Suprapubic skin (tissue), 4 donors: ENCODE measurements at regions not wholly inside any gene's neighbourhood (a gene's known extent, or its start where the extent isn't known, plus 50 kb on each side); places are given as distances from the start of the nearest gene placed in this dataset.

Source experiments
- CTCF ChIP-seq, 2 donors: fragments of 200-600 bp in 1 of 2; fragments of 450-650 bp in 1 of 2; sonication (generic) in 1 of 2; IDR thresholded peaks; one replicate each; pipeline ENCODE4 v1.5.1; 2016 to 2019; ENCODE audit warnings: antibody characterized with exemption in 2 of 2, mild to moderate bottlenecking in 1 of 2, moderate library complexity in 1 of 2
- EP300 ChIP-seq: sonication (generic); formaldehyde crosslinking; IDR thresholded peaks from one replicate; pipeline ENCODE4 v1.6.1; 2017; ENCODE audit warnings: antibody characterized with exemption
- POLR2A ChIP-seq, 2 donors: fragments of 450-650 bp; IDR thresholded peaks; one replicate each; pipeline ENCODE4 v1.6.1; 2017; ENCODE audit warnings: antibody characterized with exemption in 2 of 2, mild to moderate bottlenecking in 2 of 2, moderate library complexity in 2 of 2
- POLR2AphosphoS5 ChIP-seq, 3 donors: sonication (generic); formaldehyde crosslinking; IDR thresholded peaks; one replicate each; pipeline ENCODE4 v1.6.1; 2017; ENCODE audit warnings: antibody characterized with exemption in 3 of 3

- TF ChIP-seq CTCF (IDR thresholded peaks at IDR 0.05) (no peak), POLR2A (IDR thresholded peaks at IDR 0.05) (no peak), POLR2AphosphoS5 (IDR thresholded peaks at IDR 0.05) (no peak), EP300 (no peak)
These were observed 70.7 kb downstream of the RBM43 start for GRCh38 chr2:151191001-151191400.
